IPS-18a (cell line): ENCODE measurements at regions not wholly inside any gene's neighbourhood (a gene's known extent, or its start where the extent isn't known, plus 50 kb on each side); places are given as distances from the start of the nearest gene placed in this dataset.

Source experiments
- H3K27ac ChIP-seq: one replicate; pipeline ENCODE4 v1.5.1; 2013; ENCODE audit warnings: low read length
- H3K27me3 ChIP-seq: one replicate; pipeline ENCODE4 v1.6.1; 2013; ENCODE audit warnings: mild to moderate bottlenecking, low read length; ENCODE audit not compliant: control insufficient read depth, insufficient read depth
- H3K36me3 ChIP-seq: one replicate; pipeline ENCODE4 v1.6.1; 2013; ENCODE audit warnings: low read depth, low read length; ENCODE audit not compliant: control insufficient read depth
- H3K4me1 ChIP-seq: one replicate; pipeline ENCODE4 v1.6.1; 2013; ENCODE audit warnings: low read depth, low read length; ENCODE audit not compliant: control insufficient read depth
- H3K4me3 ChIP-seq: one replicate; pipeline ENCODE4 v1.5.1; 2013; ENCODE audit warnings: low read length
- H3K9ac ChIP-seq: one replicate; pipeline ENCODE4 v1.6.1; 2013; ENCODE audit warnings: mild to moderate bottlenecking, low read length, moderate library complexity
- H3K9me3 ChIP-seq: one replicate; pipeline ENCODE4 v1.6.1; 2013; ENCODE audit warnings: low read depth, low read length; ENCODE audit not compliant: control insufficient read depth

DNA sequence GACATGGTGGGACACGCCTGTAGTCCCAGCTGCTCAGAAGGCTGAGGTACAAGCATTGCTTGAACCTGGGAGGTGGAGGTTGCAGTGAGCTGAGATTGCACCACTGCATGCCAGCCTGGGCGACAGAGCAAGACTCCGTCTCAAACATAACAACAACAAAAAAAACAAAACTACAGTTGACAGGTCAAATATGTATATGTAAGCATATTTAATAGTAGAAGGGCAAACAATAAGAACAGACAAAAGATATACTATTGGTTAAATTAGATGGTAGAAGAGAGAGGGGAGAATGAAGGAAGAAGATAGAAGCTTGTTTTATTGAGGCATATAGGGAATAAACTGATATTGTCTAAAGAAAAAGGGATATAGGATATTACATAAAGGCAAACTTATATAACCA lies 247.1 kb downstream of the KLF13 start:
- H3K27ac ChIP-seq, result no peak overlapping the region
- no peaks in the 10 kb centered on the region for H3K36me3 ChIP-seq
- no peaks in the 10 kb centered on the region for H3K9me3 ChIP-seq
- H3K9ac ChIP-seq, result no peak overlapping the region
- H3K27me3 ChIP-seq, result no peaks in the 10 kb centered on the region
- no peak overlapping the region for H3K4me3 ChIP-seq
- H3K4me1 ChIP-seq, result peaks cover 27% of the 10 kb centered on the region

DNA sequence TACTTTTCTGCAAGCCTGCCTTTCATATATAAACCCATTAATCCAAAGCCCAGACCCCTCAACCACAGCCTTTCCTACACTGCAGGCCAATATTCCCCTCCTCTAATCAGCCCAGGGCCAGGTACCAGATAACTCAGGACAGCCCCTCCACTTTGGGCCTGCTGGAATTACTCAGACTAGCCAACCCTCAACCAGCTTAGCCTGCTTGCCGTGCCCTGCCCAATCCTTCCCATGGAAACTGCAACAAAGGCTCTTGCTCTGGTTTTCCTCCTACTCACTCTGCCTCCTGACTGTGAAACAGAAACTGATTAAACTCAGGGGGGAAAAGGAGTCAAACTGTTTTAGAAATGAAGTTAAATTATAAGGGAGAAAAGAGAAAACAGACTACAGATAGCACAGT lies 248.1 kb downstream of the KLF13 start:
- no peaks in the 10 kb centered on the region for H3K36me3 ChIP-seq
- H3K9me3 ChIP-seq, result no peaks in the 10 kb centered on the region
- peaks cover 27% of the 10 kb centered on the region for H3K4me1 ChIP-seq
- no peak overlapping the region for H3K27ac ChIP-seq
- peak overlapping the region; percentile 10 for H3K9ac ChIP-seq
- no peaks in the 10 kb centered on the region for H3K27me3 ChIP-seq
- H3K4me3 ChIP-seq, result no peak overlapping the region

DNA sequence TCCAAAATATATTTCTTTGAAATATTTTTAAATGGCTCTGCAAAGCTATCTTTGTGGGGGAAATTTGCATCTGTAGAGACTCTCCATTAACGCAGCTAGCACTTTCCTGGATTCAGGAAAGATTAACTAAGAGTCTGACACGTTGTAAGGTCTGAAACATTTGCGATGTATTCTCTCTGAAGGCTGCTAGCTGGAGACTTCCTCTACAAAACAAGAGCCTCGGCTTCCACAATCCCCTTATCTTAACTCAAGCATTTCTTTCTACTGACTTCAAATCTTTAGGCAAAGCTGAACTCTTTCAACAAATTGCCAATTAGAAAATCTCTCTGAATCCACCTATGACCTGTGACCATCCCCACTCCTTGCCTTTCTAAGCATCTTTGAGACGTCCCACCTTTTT lies 250.5 kb downstream of the KLF13 start:
- peaks cover 27% of the 10 kb centered on the region for H3K4me1 ChIP-seq
- no peaks in the 10 kb centered on the region for H3K36me3 ChIP-seq
- H3K9me3 ChIP-seq, result peaks cover 3% of the 10 kb centered on the region
- H3K27me3 ChIP-seq, result no peaks in the 10 kb centered on the region
- no peak overlapping the region for H3K9ac ChIP-seq
- no peak overlapping the region for H3K4me3 ChIP-seq
- H3K27ac ChIP-seq, result no peak overlapping the region

DNA sequence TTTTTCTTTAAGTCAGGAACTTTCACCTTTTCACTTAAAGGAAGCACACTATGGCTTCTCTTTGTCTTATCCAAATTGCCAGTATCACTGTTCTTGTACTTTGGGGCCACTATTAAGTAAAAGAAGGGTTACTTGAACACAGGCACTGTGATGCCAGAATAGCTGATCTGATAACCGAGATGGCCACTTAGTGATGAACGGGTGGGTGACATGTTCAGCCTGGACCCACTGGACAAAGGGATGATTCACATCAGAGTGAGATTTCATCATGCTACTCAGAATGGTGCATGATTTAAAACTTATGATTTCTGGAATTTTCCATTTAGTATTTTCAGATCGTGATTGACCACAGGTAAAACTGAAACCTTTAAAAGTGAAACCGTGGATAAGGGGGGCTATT lies 252.6 kb downstream of the KLF13 start:
- H3K9ac ChIP-seq, result no peak overlapping the region
- H3K27me3 ChIP-seq, result no peaks in the 10 kb centered on the region
- peaks cover 3% of the 10 kb centered on the region for H3K9me3 ChIP-seq
- H3K27ac ChIP-seq, result no peak overlapping the region
- H3K36me3 ChIP-seq, result no peaks in the 10 kb centered on the region
- peaks cover 27% of the 10 kb centered on the region for H3K4me1 ChIP-seq
- H3K4me3 ChIP-seq, result no peak overlapping the region

DNA sequence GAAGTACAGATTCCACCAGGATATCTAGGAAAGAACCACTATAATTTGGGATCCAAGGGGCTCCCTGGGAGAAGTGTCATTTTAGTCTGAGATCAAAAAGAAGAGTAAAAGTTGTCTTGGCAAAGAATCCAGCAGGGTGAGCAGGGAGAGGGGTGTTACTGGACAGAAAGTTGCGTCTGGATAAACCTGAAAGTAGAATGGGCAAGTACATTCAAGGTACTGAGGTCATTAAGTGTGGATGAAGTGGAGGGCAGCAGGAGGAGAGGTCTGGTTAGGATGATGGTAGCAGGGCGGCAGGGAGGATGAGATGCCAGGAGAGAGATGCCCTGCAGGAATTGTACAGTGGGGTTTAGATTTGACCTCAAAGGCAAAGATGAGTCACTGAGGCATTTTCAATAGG lies 253.3 kb downstream of the KLF13 start:
- Histone ChIP-seq H3K4me1 (peaks cover 26% of the 10 kb centered on the region), H3K27ac (no peak overlapping the region), H3K9ac (no peak overlapping the region), H3K36me3 (no peaks in the 10 kb centered on the region), H3K27me3 (no peaks in the 10 kb centered on the region), H3K4me3 (no peak overlapping the region), H3K9me3 (peaks cover 3% of the 10 kb centered on the region)

DNA sequence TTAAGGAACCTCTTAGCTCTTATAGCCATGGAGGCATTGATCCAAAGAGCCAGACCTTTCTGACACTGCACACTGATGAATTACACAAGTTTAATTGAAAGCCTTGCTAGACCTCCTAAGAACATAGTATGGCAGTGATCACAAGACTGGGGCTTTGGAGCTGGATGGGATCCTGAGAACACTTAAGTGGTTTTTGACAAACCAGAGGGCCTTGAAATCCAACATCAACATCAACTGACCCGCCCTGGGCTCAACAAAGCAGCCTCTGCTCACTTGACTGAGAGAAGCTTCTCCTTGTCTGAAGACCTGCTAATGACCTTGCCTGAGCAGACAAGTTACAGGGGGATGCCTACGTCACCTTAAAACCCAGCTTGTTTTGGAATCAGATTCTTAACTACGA lies 257.6 kb downstream of the KLF13 start:
- H3K9me3 ChIP-seq, result peaks cover 3% of the 10 kb centered on the region

DNA sequence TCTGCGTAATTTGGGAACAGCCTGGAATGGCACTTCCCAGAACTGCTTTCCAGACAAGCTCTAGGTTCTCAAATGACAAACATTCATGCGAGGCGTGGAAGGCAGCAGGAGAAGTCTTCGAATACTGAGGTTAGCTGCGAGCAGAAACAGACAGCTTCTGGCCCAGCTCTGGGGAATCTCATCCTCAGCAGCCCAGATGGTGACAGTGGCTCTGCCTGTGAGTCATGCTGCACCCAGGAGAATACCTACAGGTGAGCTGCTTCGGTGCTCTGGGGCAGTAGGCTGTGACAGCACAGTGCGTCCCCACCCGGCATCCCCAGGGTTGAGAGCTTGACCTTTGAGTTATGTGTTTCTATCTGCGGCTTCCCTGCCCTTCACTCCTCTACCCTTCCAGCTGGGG lies 258.6 kb downstream of the KLF13 start:
- no peaks in the 10 kb centered on the region for H3K4me1 ChIP-seq
- H3K36me3 ChIP-seq, result no peaks in the 10 kb centered on the region
- H3K9ac ChIP-seq, result no peak overlapping the region
- H3K27me3 ChIP-seq, result no peaks in the 10 kb centered on the region
- H3K9me3 ChIP-seq, result peaks cover 3% of the 10 kb centered on the region
- H3K4me3 ChIP-seq, result no peak overlapping the region
- no peak overlapping the region for H3K27ac ChIP-seq

More for the DNA sequence above, 257.6 kb downstream of the KLF13 start:
- Histone ChIP-seq H3K4me3 (no peak overlapping the region), H3K9ac (no peak overlapping the region), H3K36me3 (no peaks in the 10 kb centered on the region), H3K27me3 (no peaks in the 10 kb centered on the region), H3K4me1 (no peaks in the 10 kb centered on the region), H3K27ac (no peak overlapping the region)

DNA sequence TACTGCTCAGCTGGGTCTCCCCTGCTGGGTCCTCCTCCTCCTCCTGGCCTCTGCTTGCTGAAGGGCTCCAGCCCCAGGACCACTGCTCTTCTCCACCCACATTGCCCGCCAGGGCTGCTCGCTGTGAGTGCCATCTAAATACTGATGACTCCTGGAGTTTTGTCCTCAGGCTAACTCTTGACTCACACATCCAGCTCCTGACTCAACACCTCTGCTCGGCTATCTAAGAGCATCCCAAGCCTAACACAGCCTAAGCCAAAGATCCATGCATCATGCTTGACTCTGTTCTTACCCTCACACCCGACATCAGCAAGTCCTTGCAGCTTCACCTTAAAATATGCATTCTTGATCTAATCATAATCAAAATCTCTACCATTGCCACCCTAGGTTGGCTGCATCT lies 260.2 kb downstream of the KLF13 start:
- Histone ChIP-seq H3K9me3 (peaks cover 1% of the 10 kb centered on the region), H3K4me1 (no peaks in the 10 kb centered on the region), H3K36me3 (no peaks in the 10 kb centered on the region), H3K27me3 (no peaks in the 10 kb centered on the region), H3K4me3 (no peak overlapping the region), H3K9ac (no peak overlapping the region), H3K27ac (no peak overlapping the region)

DNA sequence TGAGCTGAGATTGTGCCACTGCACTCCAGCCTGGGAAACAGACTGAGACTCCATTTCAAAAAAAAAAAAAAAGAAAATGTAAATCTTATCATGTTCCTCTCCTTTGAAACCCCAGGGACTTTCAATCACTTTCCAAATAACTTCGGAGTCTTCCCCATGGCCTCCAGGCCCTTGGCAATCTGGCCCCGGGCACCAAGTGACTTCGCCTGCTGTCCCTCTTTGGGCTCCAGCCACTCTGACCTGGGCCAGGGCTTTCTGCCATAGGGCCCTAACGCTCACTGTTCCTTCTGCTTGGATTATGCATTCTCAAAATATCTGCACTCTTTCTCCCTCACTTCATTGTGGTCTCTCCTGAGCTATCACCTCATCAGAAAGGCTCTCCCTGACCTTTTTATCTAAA lies 260.9 kb downstream of the KLF13 start:
- Histone ChIP-seq H3K4me1 (no peaks in the 10 kb centered on the region), H3K9ac (no peak overlapping the region), H3K4me3 (no peak overlapping the region)

DNA sequence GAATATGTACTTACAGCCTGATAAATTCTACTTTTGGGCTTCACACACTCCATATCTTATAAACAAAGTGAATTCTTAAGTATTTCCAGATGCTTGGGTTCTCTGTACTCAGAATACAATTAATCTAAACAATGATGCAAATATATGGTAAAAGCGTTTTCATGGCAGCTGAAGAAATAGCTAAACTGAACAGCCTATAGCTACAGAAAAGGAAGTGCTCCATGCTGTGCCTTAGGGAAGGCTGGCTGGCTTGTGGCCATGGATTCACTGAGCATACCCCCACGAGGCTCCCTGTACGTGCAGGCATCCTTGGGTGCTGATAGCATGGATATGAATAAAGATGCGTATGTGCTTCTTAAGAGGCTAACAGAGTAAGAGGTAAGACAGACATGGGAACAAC lies 264.0 kb downstream of the KLF13 start:
- Histone ChIP-seq H3K36me3 (no peaks in the 10 kb centered on the region), H3K27me3 (no peaks in the 10 kb centered on the region), H3K9ac (no peak overlapping the region), H3K27ac (no peak overlapping the region), H3K9me3 (no peaks in the 10 kb centered on the region), H3K4me3 (no peak overlapping the region), H3K4me1 (no peaks in the 10 kb centered on the region)

More for the DNA sequence above, 260.9 kb downstream of the KLF13 start:
- no peaks in the 10 kb centered on the region for H3K27me3 ChIP-seq
- no peaks in the 10 kb centered on the region for H3K36me3 ChIP-seq
- no peaks in the 10 kb centered on the region for H3K9me3 ChIP-seq
- H3K27ac ChIP-seq, result no peak overlapping the region

DNA sequence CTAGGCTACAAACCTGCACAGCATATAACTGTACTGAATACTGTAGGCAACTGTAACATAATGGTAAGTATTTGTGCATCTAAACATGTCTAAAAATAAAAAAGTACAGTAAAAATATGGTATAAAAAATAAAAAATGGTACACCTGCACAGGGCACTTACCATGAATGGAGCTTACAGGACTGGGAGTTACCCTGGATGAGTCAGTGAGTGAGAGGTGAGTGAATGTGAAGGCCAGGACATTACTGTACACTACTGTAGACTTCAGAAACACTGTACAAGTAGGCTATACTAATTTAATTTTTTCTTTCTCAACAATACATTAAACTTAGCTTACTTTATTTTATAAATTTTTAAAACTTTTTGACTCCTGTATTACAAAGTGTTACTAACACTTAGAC lies 265.3 kb downstream of the KLF13 start:
- H3K36me3 ChIP-seq, result no peaks in the 10 kb centered on the region
- no peak overlapping the region for H3K9ac ChIP-seq
- H3K4me3 ChIP-seq, result no peak overlapping the region

DNA sequence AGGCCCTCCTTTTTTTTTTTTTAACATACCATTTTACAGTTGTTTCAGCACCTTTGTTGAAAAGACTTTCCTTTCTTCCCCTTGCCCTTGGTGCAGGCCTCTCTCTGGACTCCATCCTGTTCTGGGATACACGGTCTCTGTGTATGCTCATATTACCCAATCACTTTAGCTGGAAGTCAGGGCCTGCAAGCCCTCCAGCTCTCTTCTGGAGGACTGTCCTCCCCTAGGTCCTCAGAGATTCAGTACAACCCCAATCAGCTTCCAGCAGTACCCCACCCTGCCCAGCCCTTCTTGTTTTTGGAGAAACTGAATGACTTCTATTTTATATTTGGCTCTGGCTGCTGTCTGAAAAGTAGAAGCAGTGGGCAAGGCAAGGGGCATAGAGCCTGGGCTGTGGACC lies 270.8 kb downstream of the KLF13 start:
- Histone ChIP-seq H3K36me3 (no peaks in the 10 kb centered on the region), H3K27ac (no peak overlapping the region), H3K9me3 (no peaks in the 10 kb centered on the region), H3K4me3 (no peak overlapping the region), H3K9ac (no peak overlapping the region), H3K27me3 (no peaks in the 10 kb centered on the region), H3K4me1 (peaks cover 7% of the 10 kb centered on the region)

More for the DNA sequence above, 265.3 kb downstream of the KLF13 start:
- Histone ChIP-seq H3K27me3 (no peaks in the 10 kb centered on the region), H3K9me3 (no peaks in the 10 kb centered on the region), H3K27ac (no peak overlapping the region), H3K4me1 (no peaks in the 10 kb centered on the region)
